Ammon's horn (tissue), 1 donor: ENCODE measurements at regions not wholly inside any gene's neighbourhood (a gene's known extent, or its start where the extent isn't known, plus 50 kb on each side); places are given as distances from the start of the nearest gene placed in this dataset.
"Not testable (repeated sequence)": the region's sequence is repeated elsewhere in the genome, so short reads cannot be mapped to it uniquely, and the experiment has no call there.

ENCODE experiments used
- DNase-seq: peaks from one replicate; pipeline ENCODE4 v3.0.0-alpha.2; 2016; ENCODE audit warnings: low spot score

DNA sequence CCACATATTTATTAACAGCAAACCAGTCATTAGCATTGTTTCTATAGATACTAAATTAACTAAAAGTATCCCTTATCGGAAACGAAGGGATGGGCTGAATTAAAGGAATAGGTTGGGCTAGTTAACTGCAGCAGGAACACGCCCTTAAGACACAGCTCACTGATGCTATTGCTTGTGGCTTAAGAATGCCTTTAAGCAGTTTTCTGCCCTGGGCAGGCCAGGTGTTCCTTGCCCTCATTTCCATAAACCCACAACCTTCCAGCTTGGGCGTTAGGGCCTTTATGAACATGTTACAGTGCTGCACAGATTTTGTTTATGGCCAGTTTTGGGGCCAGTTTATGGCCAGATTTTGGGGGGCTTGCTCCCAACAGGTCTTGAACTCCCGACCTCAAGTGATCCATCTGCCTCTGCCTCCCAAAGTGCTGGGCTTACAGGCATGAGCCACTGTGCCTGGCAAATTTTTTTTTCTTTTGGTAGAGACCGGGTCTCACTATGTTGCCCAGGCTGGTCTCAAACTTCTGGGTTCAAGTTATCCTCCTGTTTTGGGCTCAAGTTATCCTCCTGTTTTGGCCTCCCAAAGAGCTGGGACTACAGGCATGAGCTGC lies 90.1 kb upstream of the GRIN2A start:
- not testable (repeated sequence) for DNase-seq

DNA sequence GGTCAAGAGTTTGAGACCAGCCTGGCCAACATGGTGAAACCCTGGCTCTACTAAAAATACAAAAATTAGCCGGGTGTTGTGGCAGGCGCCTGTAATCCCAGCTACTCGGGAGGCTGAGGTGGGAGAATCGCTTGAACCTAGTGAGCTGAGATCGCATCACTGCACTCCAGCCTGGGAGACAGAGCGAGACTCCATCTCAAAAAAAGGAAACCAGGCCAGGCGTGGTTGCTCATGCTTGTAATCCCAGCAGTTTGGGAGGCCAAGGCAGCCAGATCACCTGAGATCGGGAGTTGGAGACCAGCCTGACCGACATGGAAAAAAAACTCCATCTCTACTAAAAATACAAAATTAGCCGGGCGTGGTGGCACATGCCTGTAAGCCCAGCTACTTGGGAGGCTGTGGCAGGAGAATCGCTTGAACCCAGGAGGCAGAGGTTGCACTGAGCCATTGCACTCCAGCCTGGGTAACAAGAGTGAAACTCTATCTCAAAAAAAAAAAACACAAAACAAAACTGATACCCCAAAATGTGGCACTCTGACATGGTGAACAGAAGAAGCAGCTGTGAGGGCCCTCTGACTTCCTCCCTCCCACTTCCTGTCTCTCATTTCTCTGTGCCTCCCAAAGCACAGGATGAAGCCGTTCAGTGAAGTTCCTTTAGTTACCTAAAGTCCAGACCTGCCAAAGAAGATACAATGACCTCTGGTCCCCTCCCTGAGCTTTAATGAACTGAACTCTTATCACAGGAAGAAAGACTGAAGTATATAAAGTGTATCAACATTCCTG lies 93.2 kb upstream of the GRIN2A start:
- DNase-seq, result peak; percentile 20

DNA sequence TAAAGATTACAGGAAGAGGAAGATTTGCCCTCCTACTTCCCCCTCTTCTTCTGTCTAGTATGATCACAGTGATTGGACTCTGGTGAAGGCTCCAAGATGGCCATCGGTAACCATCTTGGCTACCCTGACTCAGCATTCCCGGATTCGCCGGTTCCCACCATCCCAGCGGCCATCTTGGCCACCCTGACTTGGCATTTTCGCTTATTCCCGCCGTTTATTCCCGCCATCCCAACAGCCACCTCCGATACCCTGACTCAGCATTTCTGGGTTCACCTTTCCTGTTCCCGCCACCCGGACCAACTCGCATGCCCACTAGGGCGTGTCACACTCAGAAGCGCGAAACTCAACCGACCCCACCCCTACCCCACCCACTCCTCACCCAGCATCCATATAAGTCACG lies 95.4 kb upstream of the GRIN2A start:
- DNase-seq, result no peak

DNA sequence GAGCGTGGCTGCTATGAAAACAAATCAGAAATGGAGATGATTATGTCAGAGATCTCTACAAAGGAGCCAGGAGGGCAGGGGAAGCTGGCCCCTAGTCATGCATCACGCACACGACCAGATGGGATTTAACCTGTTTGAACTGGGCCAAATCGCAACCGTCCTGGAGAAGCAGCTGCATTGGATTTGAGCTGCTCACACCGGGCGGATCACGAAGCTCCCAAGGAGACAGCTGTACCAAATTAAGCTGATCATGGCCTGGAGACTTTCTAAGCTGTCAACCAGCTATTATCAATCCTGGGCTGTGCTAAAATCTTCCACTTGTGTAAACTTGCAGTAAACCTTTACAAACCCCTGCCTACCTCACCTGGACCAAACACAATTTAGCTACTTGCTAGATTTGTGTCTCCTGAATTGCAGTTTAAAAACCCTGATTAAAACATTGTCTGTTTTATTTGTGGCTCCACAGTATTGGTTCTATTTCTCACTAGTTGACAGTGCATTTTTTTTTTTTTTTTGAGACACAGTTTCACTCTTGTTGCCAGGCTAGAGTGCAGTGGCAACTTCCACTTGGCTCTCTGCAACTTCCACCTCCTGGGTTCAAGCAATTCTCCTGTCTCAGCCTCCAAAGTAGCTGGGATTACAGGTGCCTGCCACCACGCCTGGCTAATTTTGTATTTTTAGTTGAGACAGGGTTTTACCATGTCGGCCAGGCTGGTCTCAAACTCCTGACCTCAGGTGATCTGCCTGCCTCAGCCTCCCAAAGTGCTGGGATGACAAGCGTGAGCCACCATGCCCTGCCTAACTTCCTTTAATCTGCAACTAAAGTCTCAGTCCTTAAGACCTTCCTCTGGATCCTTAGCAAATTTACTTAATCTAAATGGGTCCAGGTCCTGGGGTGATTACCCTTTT lies 98.3 kb upstream of the GRIN2A start:
- DNase-seq, result no peak

DNA sequence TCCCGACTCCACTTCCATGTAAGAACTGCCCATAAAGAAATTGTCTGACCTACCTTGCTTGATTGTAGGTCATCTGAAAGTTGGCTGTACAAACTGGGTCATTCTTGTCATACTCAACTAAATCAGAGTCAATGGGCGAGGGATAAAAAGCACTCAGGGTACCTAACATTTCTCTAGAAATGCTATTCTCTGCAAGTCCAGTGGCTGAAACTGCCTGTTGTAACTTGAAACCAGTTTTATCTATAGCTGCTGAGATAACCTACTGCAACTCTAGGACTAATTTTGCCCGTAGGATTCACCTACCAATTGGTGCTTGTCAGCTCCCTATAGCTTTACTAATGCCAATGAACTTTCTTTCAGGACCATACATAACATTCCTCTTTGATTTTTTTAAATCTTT lies 100.1 kb upstream of the GRIN2A start:
- DNase-seq, result no peak

DNA sequence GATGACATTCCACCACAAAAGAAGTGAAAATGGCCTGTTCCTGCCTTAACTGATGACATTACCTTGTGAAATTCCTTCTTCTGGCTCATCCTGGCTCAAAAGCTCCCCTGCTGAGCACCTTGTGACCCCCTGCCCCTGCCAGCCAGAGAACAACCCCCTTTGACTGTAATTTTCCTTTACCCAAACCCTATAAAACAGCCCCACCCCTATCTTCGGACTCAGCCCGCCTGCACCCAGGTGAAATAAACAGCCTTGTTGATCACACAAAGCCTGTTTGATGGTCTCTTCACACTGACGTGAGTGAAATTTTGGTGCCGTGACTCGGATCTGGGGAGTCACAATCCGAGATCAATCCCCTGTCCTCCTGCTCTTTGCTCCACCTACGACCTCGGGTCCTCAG lies 101.0 kb upstream of the GRIN2A start:
- not testable (repeated sequence) for DNase-seq

DNA sequence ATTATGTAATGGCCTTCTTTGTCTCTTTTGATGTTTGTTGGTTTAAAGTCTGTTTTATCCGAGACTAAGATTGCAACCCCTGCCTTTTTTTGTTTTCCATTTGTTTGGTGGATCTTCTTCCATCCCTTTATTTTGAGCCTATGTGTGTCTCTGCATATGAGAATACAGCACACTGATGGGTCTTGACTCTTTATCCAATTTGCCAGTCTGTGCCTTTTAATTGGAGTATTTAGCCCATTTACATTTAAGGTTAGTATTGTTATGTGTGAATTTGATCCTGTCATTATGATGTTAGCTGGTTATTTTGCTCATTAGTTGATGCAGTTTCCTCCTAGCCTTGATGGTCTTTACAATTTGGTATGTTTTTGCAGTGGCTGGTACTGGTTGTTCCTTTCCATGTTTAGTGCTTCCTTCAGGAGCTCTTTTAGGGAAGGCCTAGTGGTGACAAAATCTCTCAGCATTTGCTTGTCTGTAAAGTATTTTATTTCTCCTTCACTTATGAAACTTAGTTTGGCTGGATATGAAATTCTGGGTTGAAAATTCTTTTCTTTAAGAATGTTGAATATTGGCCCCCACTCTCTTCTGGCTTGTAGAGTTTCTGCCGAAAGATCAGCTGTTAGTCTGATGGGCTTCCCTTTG lies 95.3 kb upstream of the ATF7IP2 start:
- DNase-seq, result not testable (repeated sequence)

DNA sequence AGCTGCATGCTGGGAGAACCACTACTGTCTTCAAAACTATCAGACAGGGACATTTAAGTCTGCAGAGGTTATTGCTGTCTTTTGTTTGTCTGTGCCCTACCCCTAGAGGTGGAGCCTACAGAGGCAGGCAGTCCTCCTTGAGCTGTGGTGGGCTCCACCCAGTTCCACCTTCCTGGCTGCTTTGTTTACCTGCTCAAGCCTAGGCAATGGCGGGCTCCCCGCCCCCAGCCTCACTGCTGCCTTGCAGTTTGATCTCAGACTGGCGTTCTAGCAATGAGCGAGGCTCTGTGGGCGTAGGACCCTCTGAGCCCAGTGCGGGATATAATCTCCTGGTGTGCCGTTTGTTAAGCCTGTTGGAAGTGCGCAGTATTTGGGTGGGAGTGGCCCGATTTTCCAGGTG lies 93.7 kb upstream of the ATF7IP2 start:
- DNase-seq, result not testable (repeated sequence)

DNA sequence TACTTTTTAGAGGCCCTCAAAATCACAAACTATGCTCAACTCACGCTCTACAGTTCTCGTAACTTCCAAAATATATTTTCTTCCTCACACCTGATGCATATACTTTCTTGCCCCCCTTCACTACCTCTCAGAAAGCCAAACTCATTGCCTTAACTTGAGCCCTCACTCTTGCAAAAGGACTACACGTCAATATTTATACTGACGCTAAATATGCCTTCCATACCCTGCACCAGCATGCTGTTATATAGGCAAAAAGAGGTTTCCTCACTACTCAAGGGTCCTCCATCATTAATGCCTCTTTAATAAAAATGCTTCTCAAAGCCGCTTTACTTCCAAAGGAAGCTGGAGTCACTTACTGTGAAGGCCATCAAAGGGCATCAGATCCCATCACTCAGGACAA lies 92.9 kb upstream of the ATF7IP2 start:
- not testable (repeated sequence) for DNase-seq

DNA sequence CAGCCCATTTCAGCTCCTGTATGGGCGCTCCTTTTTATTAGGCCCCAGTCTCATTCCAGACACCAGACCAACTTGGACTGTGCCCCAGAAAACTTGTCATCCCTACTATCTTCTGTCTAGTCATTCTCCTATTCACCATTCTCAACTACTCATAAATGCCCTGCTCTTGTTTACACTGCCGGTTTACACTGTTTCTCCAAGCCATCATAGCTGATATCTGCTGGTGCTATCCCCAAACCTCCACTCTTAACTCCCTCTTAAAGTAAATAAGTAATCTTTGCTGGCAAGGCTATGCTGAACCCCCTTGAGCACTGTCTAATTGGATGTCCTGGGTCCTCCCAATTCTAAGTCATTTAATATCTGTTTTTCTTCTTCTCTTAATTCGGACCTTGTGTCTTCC lies 91.7 kb upstream of the ATF7IP2 start:
- DNase-seq, result not testable (repeated sequence)

DNA sequence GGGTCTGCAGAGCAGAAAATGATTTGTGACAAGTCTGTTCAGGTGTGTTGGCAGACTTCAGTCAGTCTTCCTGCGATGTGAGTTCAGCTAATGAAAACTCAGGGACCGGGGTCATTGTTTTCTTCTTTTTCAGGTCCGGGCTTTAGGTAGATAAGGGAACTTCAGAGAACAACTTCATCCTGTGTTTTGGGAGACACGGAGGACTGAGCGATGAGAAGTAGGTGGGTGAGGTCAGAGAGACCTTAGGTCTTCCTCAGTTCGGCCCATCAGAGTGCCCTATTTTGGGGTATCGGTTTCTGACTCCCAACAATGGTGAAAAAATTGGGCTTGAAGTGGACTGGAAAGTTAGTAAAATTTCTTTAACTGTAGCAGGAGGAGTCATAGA lies 88.9 kb upstream of the ATF7IP2 start:
- no peak for DNase-seq

DNA sequence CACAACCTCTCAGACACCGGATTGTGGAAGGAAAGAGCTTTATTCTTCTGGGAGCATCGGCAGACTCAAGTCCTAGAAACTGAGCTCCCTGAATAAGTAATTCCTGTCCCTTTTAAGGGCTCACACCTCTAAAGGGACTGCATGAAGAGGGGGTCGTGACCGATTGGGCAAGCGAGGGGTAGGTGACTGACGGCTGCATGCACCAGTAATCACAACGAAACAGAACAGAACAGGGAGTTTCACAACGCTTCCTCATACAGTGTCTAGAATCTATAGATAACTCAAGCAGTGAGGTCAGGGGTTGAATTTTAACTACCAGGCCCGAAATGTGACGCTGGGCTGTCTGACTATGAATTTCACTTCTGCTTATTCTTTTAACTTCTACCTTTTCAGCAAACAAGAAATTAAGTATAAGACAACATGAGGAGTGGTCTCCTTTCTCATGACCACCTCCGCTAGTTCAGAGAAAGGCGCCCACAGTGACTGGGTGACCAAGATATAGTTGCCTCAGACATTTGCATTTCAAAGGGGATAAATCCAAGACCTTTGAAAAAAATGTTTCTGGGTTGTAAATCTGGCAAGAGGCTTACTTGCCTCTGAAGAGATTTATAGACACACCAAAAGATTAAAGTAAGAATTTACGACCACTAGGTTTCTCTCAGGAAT lies 88.4 kb upstream of the ATF7IP2 start:
- peak; percentile 72 for DNase-seq

DNA sequence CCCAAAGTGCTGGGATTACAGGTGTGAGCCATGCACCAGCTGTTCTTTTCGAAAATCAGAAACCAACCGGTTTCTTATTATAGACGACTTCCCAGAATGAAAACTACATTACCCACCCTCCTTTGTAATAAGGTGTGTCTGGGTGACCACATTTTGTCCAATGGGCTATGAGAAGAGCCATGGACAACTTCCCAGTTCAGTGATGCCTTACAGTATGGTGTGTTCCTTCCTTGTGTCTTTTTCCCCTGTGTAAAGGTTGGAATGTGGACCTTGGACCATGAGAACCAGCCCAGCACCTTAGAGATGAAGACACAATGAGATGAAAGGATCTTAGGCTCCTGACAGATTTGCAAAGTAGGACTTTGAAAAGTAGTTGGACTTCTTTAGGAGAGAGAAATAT lies 85.0 kb upstream of the ATF7IP2 start:
- DNase-seq, result no peak

DNA sequence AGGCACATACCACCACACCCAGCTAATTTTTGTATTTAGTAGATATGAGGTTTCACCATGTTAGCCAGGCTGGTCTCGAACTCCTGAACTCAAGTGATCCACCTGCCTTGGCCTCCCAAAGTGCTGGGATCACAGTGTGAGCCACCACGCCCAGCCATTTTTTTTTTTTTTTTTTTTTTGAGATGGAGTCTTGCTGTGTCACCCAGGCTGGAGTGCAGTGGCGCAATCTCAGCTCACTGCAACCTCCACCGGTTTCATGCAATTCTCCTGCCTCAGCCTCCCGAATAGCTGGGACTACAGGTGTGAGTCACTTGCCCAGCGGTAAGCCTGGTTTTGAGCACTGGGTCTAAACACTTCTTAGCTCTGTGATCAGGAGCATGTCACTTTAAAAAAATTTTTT lies 84.3 kb upstream of the ATF7IP2 start:
- DNase-seq, result not testable (repeated sequence)

DNA sequence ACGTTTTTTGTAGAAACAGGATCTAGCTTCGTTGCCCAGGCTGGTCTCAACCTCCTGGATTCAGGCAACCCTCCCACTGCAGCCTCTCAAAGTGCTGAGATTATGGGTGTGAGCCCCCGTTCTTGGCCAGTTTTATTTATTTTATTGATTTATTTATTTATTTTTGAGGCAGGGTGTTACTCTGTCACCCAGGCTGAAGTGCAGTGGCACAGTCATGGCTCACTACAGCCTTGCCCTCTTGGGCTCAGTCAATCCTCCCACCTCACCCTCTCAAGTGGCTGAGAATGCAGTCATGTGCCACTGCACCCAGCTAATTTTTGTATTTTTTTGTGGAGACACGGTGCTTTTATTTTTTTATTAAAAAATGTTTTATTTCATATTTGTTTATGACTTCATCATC lies 79.9 kb upstream of the ATF7IP2 start:
- no peak for DNase-seq

DNA sequence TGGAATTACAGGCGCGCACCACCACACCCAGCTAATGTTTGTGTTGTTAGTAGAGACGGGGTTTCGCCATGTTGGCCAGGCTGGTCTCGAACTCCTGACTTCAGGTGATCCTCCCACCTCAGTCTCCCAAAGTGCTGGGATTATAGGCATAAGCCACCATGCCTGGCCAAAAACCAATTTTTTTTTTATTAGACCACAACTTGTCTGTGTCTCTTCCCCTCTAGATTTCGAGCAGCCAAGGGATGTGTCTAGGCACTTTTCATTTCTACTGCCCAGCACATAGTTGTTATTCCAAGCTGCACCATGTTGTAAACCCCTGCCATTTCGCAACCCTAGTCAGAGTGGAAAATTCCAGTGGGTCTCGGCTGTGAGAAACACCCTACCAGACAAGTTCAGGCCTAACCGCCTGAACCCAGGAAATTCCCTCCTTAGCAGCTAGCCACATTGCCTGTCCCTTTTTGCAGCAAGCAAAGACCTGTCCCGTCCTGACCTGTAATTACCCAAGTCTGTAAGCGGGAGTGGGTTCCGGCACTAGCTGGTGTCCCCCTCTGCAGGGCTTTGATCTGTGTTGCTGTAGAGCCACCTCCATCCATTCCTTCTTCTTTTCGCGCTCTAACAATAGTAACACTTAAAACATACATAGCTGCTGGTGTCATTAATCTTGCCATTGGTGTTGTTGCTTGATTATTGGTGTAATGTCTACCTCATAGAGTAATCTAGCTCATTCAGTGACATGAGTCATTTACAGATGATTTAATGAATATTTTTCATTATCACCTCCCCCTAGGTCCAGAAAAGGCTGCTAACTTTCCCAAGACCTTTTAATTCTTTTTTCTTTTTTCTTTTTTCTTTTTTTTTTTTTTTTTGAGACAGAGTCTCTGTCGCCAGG lies 77.3 kb upstream of the ATF7IP2 start:
- DNase-seq, result no peak

DNA sequence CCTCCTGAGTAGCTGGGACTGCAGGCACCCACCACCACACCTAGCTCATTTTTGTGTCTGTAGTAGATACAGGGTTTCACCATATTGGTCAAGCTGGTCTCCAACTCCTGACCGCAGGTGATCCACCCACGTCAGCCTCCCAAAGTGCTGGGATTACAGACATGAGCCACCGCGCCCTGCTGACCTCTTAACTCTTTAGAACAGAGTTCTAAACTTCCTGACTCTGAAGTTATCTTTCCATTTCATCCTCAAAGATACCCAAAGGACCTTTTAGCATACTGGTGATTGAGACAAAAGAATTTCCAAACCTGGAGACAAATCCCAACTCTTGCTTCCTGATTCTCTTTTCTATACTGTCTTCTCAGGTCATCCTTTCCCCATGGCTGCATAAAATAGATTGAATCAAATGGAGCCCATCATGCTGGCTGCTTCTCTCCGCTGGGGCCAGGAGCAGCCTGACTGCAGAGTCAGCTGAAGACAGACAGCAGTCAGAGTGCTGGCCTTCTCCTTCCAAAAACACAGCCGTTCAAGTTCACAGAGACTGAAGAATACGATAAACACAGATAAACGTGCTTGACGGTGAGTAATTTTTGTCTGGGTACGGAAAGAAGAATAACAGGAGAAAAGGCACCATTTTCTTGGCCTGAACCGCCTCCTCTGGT lies 76.5 kb upstream of the ATF7IP2 start:
- no peak for DNase-seq

DNA sequence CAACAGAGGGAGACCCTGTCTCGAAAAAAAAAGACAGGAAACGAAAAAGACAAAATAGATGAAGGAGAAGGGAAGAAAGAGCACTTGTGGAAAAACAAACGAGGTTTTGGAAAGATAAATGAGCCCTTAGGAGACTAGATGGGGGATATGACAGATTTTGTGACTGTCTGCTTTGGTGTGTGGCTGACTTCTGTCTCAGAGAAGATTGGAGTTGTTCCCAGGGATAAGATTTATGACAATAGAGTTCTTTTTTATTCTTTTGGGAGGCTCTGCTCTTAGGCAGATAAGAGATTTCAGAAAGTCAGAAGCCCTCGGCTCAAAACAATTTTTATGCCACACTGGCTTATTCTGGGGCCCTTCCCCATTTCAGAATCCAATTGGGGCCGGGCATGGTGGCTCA lies 73.9 kb upstream of the ATF7IP2 start:
- no peak for DNase-seq

DNA sequence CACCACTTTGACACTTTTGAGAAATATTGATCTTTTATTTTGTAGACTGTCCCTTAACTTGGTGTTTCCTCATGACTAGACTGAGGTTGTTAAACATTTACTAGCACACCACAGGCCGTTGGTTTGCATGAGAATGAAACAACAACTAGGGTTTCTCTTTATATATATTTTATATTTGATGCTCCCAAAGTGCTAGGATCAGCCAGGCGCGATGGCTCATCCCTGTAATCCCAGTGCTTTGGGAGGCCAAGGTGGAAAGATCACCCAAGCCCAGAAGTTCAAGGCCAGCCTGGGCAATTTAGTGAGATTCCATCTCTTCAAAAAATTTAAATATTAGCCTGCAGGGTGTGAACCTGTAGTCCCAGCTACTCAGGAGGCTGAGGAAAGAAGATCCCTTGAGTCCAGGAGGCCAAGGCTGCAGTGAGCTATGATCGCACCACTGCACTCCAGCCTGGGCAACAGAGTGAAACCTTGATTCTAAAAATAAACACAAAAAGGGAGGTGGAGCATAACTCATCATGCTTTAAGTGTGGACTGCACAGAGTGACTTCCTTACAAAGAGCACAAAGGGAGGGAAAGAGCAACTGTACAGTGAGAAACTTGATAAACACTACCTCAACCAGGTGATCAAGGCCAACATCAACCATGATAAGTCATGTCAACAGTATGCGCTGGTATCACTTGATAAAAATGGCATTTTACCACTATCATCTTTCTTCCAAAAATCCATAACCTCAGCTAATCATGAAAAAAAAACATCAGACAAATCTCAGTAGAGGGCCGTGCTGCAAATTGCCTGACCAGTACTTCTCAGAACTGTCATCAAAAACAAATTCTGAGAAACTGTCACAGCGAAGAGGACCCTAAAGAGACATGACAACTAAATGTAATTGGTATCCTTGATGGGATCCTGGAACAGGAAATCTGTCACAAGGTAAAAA lies 72.8 kb upstream of the ATF7IP2 start:
- DNase-seq, result no peak
